ENCODE measurements at regions not wholly inside any gene's neighbourhood (a gene's known extent, or its start where the extent isn't known, plus 50 kb on each side); places are given as distances from the start of the nearest gene placed in this dataset.
A peak's percentile ranks its signal among the peaks of the same experiment; 100 is the strongest.
"Not testable (repeated sequence)": the region's sequence is repeated elsewhere in the genome, so short reads cannot be mapped to it uniquely, and the experiment has no call there.

DNA sequence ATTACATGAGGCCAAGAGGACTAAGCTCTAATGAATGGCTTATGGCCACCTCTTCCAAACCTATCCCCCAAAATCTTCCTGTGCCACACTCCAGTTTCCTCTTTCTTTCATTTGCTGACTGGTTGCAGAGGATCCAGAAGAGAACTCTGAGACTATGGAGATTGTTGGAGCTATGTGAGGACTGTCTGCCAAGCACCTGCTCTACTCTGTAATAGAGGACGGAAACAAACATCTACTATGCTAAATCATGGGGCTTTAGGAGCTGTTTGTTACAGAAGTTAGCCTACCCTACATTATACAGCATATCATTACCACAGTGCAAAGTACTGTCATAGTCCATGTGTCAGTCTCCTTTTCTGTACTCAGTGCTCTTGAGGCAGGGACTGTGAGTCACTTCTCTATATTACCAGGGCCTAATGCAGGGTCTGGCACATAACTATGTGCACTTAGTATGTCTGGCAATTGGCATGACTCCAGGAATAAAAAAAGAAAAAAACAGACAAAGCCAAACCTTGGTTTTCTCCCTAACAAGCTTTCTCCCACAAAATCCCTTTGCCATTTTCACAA, 95.1 kb downstream of the RPAP3 start:
- ATAC-seq (replicated peaks): peak; percentile 40
- Mint-ChIP-seq H3K9me3 (peaks cover 11% of the 10 kb centered on the region), H3K27me3 (no peaks in the 10 kb centered on the region), H3K4me1 (no peaks in the 10 kb centered on the region), H3K36me3 (ENCODE audit: low read depth) (peaks cover 6% of the 10 kb centered on the region), H3K4me3 (no peak overlapping the region), H3K27ac (no peak overlapping the region)

DNA sequence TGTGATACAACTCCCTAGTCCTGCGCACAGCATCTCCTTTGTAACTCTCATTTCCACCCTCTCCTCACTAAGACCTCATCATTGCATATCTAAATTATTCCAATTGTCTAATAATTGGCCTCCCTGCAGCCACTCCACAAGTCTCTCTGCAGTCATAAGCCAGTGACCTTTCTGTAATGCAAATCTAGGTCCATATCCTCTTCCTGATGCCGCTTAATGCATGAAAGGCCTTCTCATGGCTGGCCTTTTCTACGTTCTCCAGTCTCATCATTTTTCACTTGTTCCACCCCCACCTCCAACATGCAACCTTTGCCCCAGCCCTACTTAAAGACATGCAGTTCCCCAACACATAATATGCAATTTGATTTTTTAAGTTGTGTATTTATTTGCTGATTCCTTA, 96.0 kb downstream of the RPAP3 start:
- Mint-ChIP-seq H3K9me3 (peaks cover 9% of the 10 kb centered on the region), H3K4me1 (no peaks in the 10 kb centered on the region), H3K4me3 (no peak overlapping the region), H3K27me3 (no peaks in the 10 kb centered on the region), H3K27ac (no peak overlapping the region), H3K36me3 (ENCODE audit: low read depth) (peaks cover 6% of the 10 kb centered on the region)
- no peak for ATAC-seq (replicated peaks)

DNA sequence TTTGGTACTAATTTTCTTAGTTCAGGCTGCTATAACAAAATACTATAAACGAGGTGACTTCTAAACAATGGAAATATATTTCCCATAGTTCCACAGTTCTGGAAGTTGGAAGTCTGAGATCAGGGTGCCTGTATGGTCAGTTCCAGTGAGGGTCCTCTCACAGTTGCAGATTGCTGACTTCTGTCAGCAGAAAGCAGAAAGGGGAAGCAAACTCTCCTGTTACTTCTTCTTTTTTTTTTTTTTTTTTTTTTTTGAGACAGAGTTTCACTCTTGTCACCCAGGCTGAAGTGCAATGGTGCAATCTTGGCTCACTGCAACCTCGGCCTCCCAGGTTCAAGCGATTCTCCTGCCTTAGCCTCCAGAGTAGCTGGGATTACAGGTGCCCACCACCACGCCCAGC, 97.2 kb downstream of the RPAP3 start:
- H3K27me3 Mint-ChIP-seq; H3K9me3 Mint-ChIP-seq; ATAC-seq (replicated peaks); H3K36me3 Mint-ChIP-seq (ENCODE audit: low read depth); H3K27ac Mint-ChIP-seq; H3K4me3 Mint-ChIP-seq; H3K4me1 Mint-ChIP-seq: not testable (repeated sequence)

DNA sequence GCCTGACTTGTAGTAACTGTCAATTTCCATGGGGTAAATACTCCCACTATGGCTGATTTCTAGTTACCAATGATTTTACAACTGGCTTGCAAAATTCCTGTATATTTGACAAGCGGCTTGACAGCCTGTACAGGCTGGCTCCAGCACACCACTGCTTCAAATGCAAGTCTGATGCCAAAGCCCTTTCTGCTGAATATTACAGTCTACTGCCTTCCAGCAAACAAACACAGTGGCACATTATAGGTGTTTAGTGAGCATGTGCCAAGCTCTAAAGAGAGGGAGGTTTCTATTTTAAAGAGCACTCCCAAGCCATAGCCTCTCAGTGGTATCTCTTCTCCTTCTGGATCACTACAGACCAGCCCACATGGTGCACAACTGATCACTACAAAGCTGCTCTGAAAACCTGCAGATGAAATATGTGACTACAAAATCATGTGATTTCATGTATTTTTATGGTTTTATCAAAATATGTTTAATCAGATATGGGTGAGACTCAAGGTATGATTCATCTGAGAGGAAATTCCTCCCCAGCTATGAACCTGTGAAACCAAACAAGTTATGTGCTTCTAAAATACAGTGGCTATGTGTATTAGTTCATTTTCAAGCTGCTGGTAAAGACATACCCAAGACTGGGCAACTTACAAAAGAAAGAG, 101.5 kb downstream of the RPAP3 start:
- Mint-ChIP-seq H3K4me1 (no peaks in the 10 kb centered on the region), H3K27ac (no peak overlapping the region), H3K27me3 (no peaks in the 10 kb centered on the region), H3K4me3 (no peak overlapping the region), H3K9me3 (no peaks in the 10 kb centered on the region), H3K36me3 (ENCODE audit: low read depth) (no peaks in the 10 kb centered on the region)
- ATAC-seq (replicated peaks): no peak

DNA sequence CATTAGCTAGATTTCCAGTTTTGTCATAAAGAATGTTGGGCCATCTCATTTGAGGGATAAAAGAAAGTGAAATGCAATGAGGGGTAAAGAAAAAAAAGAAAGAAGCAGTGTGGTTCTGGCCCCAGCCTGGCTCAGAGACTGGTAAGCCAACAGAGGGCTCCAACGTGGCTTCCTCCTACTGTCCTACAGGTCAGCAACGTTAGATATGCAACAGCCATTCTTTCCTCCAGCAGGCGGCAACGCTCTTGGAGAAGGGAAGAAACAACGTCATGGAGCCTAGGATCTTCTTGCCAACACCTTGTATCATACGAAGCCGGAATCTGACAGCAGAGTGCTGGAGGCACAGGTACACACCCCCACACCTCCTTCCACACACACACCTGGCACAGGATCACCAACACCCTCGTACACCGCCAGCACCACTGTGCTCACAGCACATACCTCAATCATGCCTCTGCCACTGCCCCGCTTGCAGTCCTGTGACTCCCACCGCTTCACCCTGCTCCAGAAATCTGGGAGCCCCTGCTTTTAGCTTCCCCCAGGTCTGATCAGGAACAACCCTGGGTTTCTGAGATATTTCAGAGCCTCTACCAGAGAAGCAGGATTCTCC, 102.8 kb downstream of the RPAP3 start:
- Mint-ChIP-seq H3K4me3 (no peak overlapping the region), H3K27me3 (no peaks in the 10 kb centered on the region), H3K4me1 (no peaks in the 10 kb centered on the region), H3K27ac (no peak overlapping the region), H3K9me3 (no peaks in the 10 kb centered on the region), H3K36me3 (ENCODE audit: low read depth) (no peaks in the 10 kb centered on the region)
- ATAC-seq (replicated peaks): no peak

DNA sequence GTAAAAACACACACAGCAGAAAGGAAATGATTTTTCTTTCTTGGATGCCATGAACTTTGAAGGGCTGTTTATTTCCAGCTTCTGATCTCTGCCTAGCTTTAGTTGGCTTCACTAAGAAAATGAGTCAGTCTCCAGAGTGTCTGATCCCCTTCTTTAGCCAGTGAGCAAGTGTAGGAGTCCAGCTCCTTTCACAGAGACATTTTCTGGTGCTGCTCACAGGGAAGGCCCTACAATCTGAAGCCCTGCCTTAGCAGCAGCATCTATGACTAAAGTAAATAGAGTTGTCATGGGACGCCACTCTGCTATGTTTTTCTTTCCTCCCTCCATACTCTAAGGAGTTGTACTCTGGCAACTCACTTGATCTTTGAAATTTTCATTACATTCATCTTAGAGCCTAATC, 103.5 kb downstream of the RPAP3 start:
- Mint-ChIP-seq H3K27me3 (no peaks in the 10 kb centered on the region), H3K27ac (no peak overlapping the region)
- ATAC-seq (replicated peaks): no peak

DNA sequence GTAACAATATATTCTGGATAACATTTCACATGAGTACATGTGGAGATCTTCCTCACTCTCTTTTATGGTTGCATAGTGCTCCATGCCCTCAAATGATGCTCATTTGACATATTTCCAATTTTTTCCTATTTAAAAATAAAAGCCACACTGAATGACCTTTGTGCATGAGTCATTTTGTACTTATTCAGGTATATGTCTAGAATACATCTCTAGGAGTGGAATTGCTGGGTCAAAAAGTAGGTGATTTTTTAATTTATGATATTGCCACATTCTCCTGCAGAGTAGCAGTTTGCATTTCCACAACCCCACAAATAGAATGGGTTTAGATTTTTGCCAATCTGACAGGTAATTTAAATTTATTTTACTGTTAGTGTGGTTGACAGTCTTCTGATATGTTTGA, 104.8 kb downstream of the RPAP3 start:
- no peak for ATAC-seq (replicated peaks)
- Mint-ChIP-seq H3K27me3 (no peaks in the 10 kb centered on the region), H3K36me3 (ENCODE audit: low read depth) (no peaks in the 10 kb centered on the region), H3K27ac (no peak overlapping the region), H3K9me3 (no peaks in the 10 kb centered on the region), H3K4me3 (no peak overlapping the region), H3K4me1 (no peaks in the 10 kb centered on the region)

More for the DNA sequence above, 103.5 kb downstream of the RPAP3 start:
- no peaks in the 10 kb centered on the region for H3K9me3 Mint-ChIP-seq
- no peak overlapping the region for H3K4me3 Mint-ChIP-seq
- no peaks in the 10 kb centered on the region for H3K4me1 Mint-ChIP-seq
- no peaks in the 10 kb centered on the region for H3K36me3 Mint-ChIP-seq (ENCODE audit: low read depth)

DNA sequence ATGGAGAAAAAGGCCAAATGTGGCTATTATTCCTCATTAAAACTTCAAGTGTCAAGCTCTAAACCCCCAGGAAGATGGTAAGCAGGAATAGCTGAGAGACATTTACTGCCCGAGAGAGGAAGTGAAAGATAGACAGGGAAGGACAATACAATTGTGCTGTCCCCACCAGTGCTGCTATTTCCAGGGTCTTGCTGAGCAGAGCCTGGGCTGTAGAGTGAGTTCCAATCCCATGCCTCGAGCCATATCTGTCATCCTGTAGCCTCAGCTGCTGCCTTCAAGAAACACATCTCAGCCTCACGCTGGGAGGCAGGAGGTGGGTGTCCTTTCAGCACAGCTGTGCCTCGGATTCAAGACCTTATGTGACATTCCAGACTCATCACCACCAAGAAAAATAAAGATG, 114.0 kb downstream of the RPAP3 start:
- no peak for ATAC-seq (replicated peaks)

DNA sequence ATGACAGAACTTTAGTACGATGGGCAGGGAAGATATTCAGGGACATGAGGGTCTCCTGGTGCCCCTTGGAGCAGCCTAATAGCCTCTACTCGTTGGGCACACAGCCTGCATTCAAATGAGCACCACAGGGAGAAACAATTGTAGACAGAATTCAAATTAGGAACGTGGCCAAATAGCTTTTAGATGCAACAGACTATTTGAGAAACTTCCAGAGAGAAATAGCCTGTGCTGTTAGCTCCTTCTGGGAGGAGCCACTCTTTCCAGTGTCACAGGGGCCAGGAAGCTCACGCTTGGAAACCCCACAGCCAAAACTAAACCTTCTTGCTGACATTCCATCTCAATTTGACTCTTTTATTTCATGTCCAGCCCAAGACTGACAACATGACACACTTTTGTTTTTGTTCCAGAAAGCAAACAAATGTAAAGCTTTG, 114.5 kb downstream of the RPAP3 start:
- no peak overlapping the region for H3K27ac Mint-ChIP-seq
- H3K36me3 Mint-ChIP-seq (ENCODE audit: low read depth): no peaks in the 10 kb centered on the region
- no peak overlapping the region for H3K4me3 Mint-ChIP-seq
- H3K9me3 Mint-ChIP-seq: no peaks in the 10 kb centered on the region
- H3K27me3 Mint-ChIP-seq: no peaks in the 10 kb centered on the region
- no peak for ATAC-seq (replicated peaks)
- no peaks in the 10 kb centered on the region for H3K4me1 Mint-ChIP-seq

More for the DNA sequence above, 114.0 kb downstream of the RPAP3 start:
- Mint-ChIP-seq H3K4me3 (no peak overlapping the region), H3K36me3 (ENCODE audit: low read depth) (no peaks in the 10 kb centered on the region), H3K9me3 (no peaks in the 10 kb centered on the region), H3K27me3 (no peaks in the 10 kb centered on the region), H3K27ac (no peak overlapping the region), H3K4me1 (no peaks in the 10 kb centered on the region)

DNA sequence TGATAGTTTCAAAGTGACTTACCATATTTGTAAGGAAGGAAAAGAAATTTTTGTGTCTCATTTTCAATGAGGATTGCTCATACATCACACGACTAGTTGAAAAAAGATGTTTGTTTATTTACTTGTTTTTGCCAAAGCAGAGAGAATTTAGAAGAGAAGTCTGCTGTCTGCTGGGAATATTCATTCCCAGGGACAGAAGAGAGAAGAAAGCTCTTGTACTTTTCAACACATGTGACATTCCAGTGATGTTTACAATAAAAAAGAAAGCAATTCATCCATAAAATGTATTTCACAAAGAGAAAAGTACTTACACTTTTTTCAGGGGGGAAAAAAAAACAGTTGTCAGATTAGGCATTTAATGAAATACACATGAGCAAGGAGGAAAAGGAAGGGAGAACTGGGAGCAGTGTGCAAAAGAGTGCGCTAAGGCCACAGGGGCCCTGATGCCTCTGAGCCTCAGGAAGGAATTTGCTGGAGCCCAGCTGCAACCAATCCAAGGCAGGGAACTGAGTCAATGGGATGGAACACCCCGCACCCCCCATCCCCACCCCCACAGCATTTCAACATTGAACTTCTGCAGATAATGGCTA, 115.0 kb downstream of the RPAP3 start:
- H3K27me3 Mint-ChIP-seq: no peaks in the 10 kb centered on the region
- no peak for ATAC-seq (replicated peaks)
- no peak overlapping the region for H3K27ac Mint-ChIP-seq
- H3K4me1 Mint-ChIP-seq: no peaks in the 10 kb centered on the region
- H3K4me3 Mint-ChIP-seq: no peak overlapping the region
- no peaks in the 10 kb centered on the region for H3K36me3 Mint-ChIP-seq (ENCODE audit: low read depth)
- H3K9me3 Mint-ChIP-seq: no peaks in the 10 kb centered on the region

DNA sequence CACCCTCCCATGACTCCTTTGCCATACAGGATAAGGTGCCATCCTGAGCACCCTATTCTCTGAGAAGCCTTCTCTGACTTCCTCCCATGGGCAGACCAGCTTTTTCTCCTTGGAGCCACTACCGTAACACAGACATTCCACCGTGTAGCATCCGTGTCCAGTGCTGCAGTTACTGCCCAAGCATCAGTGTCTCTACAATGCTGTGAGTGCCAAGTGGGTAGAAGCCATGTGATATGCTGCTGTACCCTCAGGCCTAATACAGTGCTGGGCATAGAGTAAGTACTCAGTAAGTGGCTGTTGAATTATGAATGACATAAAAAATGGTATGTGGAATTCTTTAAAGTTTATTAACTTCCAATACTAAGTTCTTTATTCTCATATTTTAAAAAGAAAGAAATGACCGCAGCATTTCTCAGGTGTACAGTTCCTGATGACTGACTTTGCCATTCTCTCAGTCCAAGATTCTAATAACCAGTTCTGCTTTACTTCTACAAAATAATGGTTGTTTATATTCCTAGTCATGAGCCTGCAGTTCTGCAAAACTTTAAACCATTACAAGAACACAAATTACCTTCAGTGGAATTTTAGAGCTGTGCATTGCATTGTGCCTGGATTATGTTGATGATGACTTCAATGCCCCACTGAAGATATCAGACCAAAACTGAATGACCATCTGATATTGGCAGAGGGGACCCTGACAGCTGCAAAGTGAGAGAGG, 118.7 kb downstream of the RPAP3 start:
- H3K27me3 Mint-ChIP-seq: peaks cover 3% of the 10 kb centered on the region
- H3K4me1 Mint-ChIP-seq: no peaks in the 10 kb centered on the region
- no peak overlapping the region for H3K4me3 Mint-ChIP-seq
- no peaks in the 10 kb centered on the region for H3K36me3 Mint-ChIP-seq (ENCODE audit: low read depth)
- H3K9me3 Mint-ChIP-seq: no peaks in the 10 kb centered on the region
- ATAC-seq (replicated peaks): no peak
- no peak overlapping the region for H3K27ac Mint-ChIP-seq

DNA sequence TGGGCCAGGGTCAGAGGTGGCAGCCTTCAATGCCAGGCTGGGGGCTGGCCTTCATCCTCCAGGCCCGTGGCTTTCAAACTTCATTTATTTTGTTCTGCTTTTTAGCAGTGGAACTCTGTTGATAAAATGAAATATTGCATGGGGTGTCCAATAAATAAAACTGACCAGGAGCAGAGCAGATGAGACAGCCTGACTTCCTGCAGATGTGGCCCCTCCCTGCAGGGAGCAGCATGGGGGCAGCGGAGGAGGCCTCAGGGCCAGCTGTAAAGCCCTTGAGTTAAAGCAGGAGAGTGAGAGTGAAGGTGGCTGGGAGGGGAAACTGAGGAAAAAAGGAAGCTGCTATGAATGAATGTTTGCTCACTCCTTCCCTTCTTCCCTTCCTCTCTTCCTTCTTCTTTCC, 120.3 kb downstream of the RPAP3 start:
- Mint-ChIP-seq H3K27ac (no peak overlapping the region), H3K36me3 (ENCODE audit: low read depth) (no peaks in the 10 kb centered on the region), H3K4me3 (no peak overlapping the region), H3K4me1 (no peaks in the 10 kb centered on the region), H3K9me3 (no peaks in the 10 kb centered on the region), H3K27me3 (peaks cover 3% of the 10 kb centered on the region)
- ATAC-seq (replicated peaks): no peak

DNA sequence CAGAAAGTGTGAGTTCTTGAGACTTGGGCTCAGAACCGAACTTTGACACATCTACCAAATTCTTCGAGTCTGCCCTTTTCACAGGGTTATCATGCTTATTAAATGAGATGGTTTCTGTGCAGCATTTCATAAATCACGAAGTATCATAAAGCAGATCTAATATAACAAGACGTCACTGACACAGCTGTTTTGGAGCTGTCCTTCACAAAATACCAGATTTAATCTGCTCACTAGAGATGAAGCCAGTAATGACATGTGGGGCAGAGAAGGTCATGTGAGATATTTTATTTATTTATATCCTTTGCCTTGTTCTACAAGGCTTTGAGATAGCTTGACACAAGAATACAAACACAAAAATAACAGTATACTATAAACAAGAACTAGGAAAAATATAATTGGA, 127.0 kb downstream of the RPAP3 start:
- H3K9me3 Mint-ChIP-seq: no peaks in the 10 kb centered on the region
- no peaks in the 10 kb centered on the region for H3K36me3 Mint-ChIP-seq (ENCODE audit: low read depth)
- H3K4me1 Mint-ChIP-seq: peaks cover 14% of the 10 kb centered on the region
- peaks cover 8% of the 10 kb centered on the region for H3K27me3 Mint-ChIP-seq
- no peak for ATAC-seq (replicated peaks)
- H3K27ac Mint-ChIP-seq: no peak overlapping the region
- H3K4me3 Mint-ChIP-seq: no peak overlapping the region

DNA sequence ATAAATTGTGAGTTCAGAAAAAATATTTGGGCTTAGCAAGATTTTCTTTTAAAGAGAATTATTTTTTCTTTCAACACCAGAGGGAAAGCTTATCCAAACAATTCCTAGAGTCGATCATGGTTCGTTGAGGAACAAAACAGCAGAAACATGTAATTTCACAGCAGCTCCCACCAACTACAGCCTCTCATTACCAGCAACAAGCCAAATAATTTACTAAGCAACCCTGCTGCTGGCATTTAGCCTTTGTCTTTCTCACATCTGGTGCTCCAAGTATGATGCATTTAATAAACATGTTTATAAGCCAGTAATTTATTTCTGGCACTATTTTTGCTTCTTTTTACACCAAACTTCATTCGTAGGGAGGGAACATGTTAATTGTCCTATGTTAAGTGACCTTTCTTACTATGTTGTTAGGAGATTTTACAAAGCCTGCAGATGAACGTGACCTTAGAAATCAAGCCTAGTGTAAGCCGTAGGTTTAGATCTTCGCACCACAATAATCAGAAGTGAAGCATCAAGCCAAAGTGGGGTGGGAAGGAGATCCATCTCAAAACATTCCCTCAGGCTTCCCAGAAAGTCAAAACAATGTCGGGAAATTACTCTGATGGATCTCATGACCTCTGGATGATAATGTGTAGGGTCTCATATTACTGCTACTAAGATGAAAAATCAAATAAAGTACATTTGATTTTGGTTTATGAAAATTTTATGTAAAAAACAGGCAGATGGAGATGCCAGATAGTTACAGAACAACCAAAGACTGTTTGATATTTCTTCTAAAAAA, 128.4 kb downstream of the RPAP3 start:
- no peak for ATAC-seq (replicated peaks)
- H3K27ac Mint-ChIP-seq: no peak overlapping the region
- peaks cover 14% of the 10 kb centered on the region for H3K4me1 Mint-ChIP-seq
- H3K9me3 Mint-ChIP-seq: no peaks in the 10 kb centered on the region
- H3K27me3 Mint-ChIP-seq: peaks cover 5% of the 10 kb centered on the region
- no peak overlapping the region for H3K4me3 Mint-ChIP-seq
- no peaks in the 10 kb centered on the region for H3K36me3 Mint-ChIP-seq (ENCODE audit: low read depth)

Measured in activated T-helper 17 cell treated with anti-CD3 and anti-CD28 coated beads, Interleukin-2, amount 50 U/mL, for 72 hours (primary cell).